ENCODE measurements at regions not wholly inside any gene's neighbourhood (a gene's known extent, or its start where the extent isn't known, plus 50 kb on each side); places are given as distances from the start of the nearest gene placed in this dataset.

- no peaks in the 10 kb centered on the region for H3K9me2 ChIP-seq (ENCODE audit: insufficient read depth)
- no peak for DNase-seq (ENCODE audit: low read depth, low spot score)
- TF ChIP-seq SIN3A (IDR thresholded peaks at IDR 0.05; ENCODE audit: low read depth) (no peak), TCF7L2 (IDR thresholded peaks at IDR 0.05; ENCODE audit: borderline replicate concordance, extremely low read depth, insufficient read depth, insufficient read length) (no peak), EGR1 (IDR thresholded peaks at IDR 0.05; ENCODE audit: low read depth) (no peak), SRF (IDR thresholded peaks at IDR 0.05; ENCODE audit: low read depth) (no peak), SP1 (IDR thresholded peaks at IDR 0.05; ENCODE audit: low read depth) (no peak), JUND (IDR thresholded peaks at IDR 0.05) (no peak), RAD21 (IDR thresholded peaks at IDR 0.05; ENCODE audit: low read depth) (no peak), POLR2AphosphoS5 (IDR thresholded peaks at IDR 0.05; ENCODE audit: low read depth, low read length) (no peak), ZBTB33 (IDR thresholded peaks at IDR 0.05; ENCODE audit: extremely low read depth, insufficient replicate concordance, low read length) (no peak), EZH2 (IDR thresholded peaks at IDR 0.05) (no peak), CBX3 (IDR thresholded peaks at IDR 0.05; ENCODE audit: low read depth) (no peak), ZNF274 (IDR thresholded peaks at IDR 0.05; ENCODE audit: low read depth, low read length) (no peak), YY1 (IDR thresholded peaks at IDR 0.05; ENCODE audit: extremely low read depth, insufficient replicate concordance, low read depth, low read length) (no peak), POLR2A (IDR thresholded peaks at IDR 0.05; ENCODE audit: borderline replicate concordance, extremely low read depth, insufficient read depth, insufficient read length) (no peak), CEBPB (IDR thresholded peaks at IDR 0.05; ENCODE audit: low read depth) (no peak), MAX (IDR thresholded peaks at IDR 0.05) (no peak)
- no TSS peak for BruUV-seq (replicated peaks)
- H3K79me2 ChIP-seq (ENCODE audit: insufficient read depth, low read length): no peaks in the 10 kb centered on the region
- no peaks in the 10 kb centered on the region for H3K9me3 ChIP-seq (ENCODE audit: control insufficient read depth in 1 of 2, insufficient read depth in 1 of 2, low read depth in 1 of 2, low read length in 2 of 2)
- H3K27me3 ChIP-seq (ENCODE audit: insufficient read depth, low read length): no peaks in the 10 kb centered on the region
- no peaks in the 10 kb centered on the region for H3K36me3 ChIP-seq (ENCODE audit: control insufficient read depth in 1 of 2, insufficient read depth in 2 of 2, low read length in 2 of 2)
- ChIA-PET RAD21 (ENCODE audit: low non-redundant PET in 1 of 2, low total read pairs in 2 of 2, uncharacterized antibody in 2 of 2, unreplicated experiment in 2 of 2) (no interaction called here), CTCF (no interaction called here), POLR2A (no interaction called here)
- H3K9ac ChIP-seq (ENCODE audit: low read length): no peak overlapping the region
- no peaks in the 10 kb centered on the region for H3K4me1 ChIP-seq (ENCODE audit: control insufficient read depth in 1 of 2, insufficient read depth in 2 of 2, low read length in 2 of 2)
- H3K4me2 ChIP-seq (ENCODE audit: low read length): no peak overlapping the region
- no peak for ATAC-seq
- no peak overlapping the region for H2AFZ ChIP-seq (ENCODE audit: low read depth, low read length, poor library complexity, severe bottlenecking)
- no peaks in the 10 kb centered on the region for H4K20me1 ChIP-seq (ENCODE audit: insufficient read depth)
- intact Hi-C loops (cut with micrococcal nuclease): no loop called here
- no peak overlapping the region for H3K27ac ChIP-seq (ENCODE audit: low read depth, low read length)
- no peak overlapping the region for H3K4me3 ChIP-seq (replicated peaks in 1 of 2; ENCODE audit: low read depth in 1 of 2, low read length in 2 of 2)
Measured at GRCh38 chr13:34777914-34778303, 164.2 kb upstream of the NBEA start.
